Upper lobe of left lung (tissue), 4 donors: ENCODE measurements at regions not wholly inside any gene's neighbourhood (a gene's known extent, or its start where the extent isn't known, plus 50 kb on each side); places are given as distances from the start of the nearest gene placed in this dataset.

Source experiments
- POLR2A ChIP-seq, 4 donors: fragments of 450-650 bp; IDR thresholded peaks; one replicate each; pipeline ENCODE4 v1.5.1; 2016 to 2017; ENCODE audit warnings: antibody characterized with exemption in 4 of 4, mild to moderate bottlenecking in 2 of 4
- POLR2AphosphoS5 ChIP-seq, 2 donors: sonication (generic); formaldehyde crosslinking; IDR thresholded peaks; one replicate each; pipeline ENCODE4 v1.5.1; 2017; ENCODE audit warnings: antibody characterized with exemption in 2 of 2
- TF ChIP-seq, protein P1 (sequence below), 6 experiments: fragments of 450-650 bp in 4 of 6; fragments of 200-600 bp in 2 of 6; sonication (generic) in 2 of 6; IDR thresholded peaks; one replicate each; pipeline ENCODE4 v1.5.1; 2016 to 2019; ENCODE audit warnings: antibody characterized with exemption in 6 of 6

DNA sequence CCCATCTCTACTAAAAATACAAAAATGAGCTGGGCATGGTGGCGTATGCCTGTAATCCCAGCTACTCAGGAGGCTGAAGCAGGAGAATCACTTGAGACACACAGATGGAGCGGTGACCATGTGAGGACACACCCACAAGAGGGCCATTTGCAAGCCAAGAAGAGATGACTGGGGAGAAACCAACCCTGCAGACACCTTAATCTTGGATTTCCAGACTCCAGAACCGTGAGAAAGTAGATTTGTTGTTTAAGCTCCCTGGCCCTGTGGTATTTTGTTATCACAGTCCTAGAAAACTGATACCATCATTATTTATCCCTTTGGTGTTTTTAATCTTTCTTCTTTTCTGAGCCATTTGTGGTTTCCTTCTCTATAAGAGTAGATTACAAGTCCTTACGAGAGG is 88.6 kb upstream of the ID2 start:
- TF ChIP-seq POLR2A (IDR thresholded peaks at IDR 0.05) (no peak), POLR2AphosphoS5 (IDR thresholded peaks at IDR 0.05) (no peak)
- TF ChIP-seq, protein P1, sequence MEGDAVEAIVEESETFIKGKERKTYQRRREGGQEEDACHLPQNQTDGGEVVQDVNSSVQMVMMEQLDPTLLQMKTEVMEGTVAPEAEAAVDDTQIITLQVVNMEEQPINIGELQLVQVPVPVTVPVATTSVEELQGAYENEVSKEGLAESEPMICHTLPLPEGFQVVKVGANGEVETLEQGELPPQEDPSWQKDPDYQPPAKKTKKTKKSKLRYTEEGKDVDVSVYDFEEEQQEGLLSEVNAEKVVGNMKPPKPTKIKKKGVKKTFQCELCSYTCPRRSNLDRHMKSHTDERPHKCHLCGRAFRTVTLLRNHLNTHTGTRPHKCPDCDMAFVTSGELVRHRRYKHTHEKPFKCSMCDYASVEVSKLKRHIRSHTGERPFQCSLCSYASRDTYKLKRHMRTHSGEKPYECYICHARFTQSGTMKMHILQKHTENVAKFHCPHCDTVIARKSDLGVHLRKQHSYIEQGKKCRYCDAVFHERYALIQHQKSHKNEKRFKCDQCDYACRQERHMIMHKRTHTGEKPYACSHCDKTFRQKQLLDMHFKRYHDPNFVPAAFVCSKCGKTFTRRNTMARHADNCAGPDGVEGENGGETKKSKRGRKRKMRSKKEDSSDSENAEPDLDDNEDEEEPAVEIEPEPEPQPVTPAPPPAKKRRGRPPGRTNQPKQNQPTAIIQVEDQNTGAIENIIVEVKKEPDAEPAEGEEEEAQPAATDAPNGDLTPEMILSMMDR (IDR thresholded peaks at IDR 0.05): no peak
